ENCODE measurements at regions not wholly inside any gene's neighbourhood (a gene's known extent, or its start where the extent isn't known, plus 50 kb on each side); places are given as distances from the start of the nearest gene placed in this dataset.

DNA sequence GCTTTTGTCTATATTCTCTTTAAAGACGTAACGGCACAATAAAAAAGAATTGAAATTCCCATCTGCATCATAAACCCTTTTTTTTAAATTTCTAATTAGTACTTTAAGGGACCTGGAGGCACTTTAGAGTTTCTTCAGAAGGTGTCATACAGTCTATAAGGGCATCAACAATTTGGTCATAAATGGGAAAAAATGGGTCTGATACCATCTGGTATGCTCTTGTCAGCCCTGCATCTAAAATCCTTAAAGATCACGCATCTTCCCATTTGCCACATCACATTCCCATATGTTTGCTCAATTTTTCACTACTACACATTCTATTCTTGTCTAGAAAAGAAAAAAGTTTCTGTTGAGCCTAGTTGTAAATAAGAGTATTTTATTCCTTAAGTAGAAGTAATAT lies 53.8 kb downstream of the COX7C start:
- WGBS, 2 donors = 94 to 99% methylated on average over 3 of the region's 3 CpGs
- TF ChIP-seq, protein P1, sequence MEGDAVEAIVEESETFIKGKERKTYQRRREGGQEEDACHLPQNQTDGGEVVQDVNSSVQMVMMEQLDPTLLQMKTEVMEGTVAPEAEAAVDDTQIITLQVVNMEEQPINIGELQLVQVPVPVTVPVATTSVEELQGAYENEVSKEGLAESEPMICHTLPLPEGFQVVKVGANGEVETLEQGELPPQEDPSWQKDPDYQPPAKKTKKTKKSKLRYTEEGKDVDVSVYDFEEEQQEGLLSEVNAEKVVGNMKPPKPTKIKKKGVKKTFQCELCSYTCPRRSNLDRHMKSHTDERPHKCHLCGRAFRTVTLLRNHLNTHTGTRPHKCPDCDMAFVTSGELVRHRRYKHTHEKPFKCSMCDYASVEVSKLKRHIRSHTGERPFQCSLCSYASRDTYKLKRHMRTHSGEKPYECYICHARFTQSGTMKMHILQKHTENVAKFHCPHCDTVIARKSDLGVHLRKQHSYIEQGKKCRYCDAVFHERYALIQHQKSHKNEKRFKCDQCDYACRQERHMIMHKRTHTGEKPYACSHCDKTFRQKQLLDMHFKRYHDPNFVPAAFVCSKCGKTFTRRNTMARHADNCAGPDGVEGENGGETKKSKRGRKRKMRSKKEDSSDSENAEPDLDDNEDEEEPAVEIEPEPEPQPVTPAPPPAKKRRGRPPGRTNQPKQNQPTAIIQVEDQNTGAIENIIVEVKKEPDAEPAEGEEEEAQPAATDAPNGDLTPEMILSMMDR (IDR thresholded peaks at IDR 0.05) = no peak
- no peaks in the 10 kb centered on the region for H3K36me3 ChIP-seq
- FAIRE-seq (no peak), ATAC-seq (no peak), DNase-seq (no peak)
- no peak overlapping the region for H3K27ac ChIP-seq
- H3K4me3 ChIP-seq = no peak overlapping the region
- H3K9me3 ChIP-seq = no peaks in the 10 kb centered on the region
- intact Hi-C loops (cut with DNase I) = no loop called here
- H3K4me1 ChIP-seq = no peaks in the 10 kb centered on the region
- H3K27me3 ChIP-seq = no peaks in the 10 kb centered on the region

DNA sequence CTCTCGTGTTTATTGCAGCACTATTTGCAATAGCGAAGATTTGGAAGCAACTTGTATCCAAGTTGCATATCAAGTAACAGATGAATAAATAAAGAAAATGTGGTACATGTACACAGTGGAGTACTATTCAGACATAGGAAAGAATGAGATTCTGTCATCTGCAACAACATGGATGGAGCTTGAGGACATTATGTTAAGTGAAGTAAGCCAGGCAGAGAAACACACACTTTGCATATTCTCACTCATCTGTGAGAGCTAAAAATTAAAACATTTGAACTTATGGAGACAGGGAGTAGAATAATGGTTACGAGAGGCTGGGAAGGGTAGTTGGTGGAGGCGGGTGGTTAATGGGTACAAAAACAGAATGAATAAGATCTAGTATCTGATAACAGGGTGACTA lies 56.3 kb downstream of the COX7C start:
- no peak overlapping the region for H3K4me3 ChIP-seq
- intact Hi-C loops (cut with DNase I) = no loop called here
- WGBS, 2 donors = 67 to 72% methylated on average over 4 of the region's 4 CpGs
- ATAC-seq = no peak
- TF ChIP-seq, protein P1 (IDR thresholded peaks at IDR 0.05) = no peak
- no peaks in the 10 kb centered on the region for H3K4me1 ChIP-seq
- H3K27ac ChIP-seq = no peak overlapping the region
- H3K27me3 ChIP-seq = no peaks in the 10 kb centered on the region
- H3K9me3 ChIP-seq = no peaks in the 10 kb centered on the region
- no peaks in the 10 kb centered on the region for H3K36me3 ChIP-seq
- FAIRE-seq = no peak
- DNase-seq = no peak

DNA sequence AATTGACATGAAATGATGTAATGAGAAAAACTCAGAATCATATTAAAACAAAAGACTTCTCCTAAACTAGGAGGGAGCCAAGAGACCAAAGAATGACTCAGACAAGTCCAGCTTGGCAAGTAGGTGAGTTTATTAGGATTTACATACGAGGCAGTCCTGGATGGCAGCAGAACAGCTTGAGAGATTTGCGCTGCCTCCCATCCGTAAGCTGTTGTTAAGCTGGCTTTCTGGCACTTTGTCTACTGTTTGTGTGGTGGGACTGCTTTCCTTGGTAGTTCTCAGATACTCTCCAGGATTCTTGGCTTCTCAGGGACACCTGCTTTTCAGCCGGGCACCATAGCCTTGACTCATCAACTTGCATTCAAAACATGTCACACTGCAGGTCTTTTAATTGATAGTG lies 57.6 kb downstream of the COX7C start:
- intact Hi-C loops (cut with DNase I) = no loop called here
- Histone ChIP-seq H3K27me3 (no peaks in the 10 kb centered on the region), H3K4me1 (peaks cover 0 to 4% (median 4%) of the 10 kb centered on the region in 3 donors), H3K36me3 (no peaks in the 10 kb centered on the region), H3K9me3 (no peaks in the 10 kb centered on the region), H3K27ac (no peak overlapping the region), H3K4me3 (no peak overlapping the region)
- TF ChIP-seq, protein P1 (IDR thresholded peaks at IDR 0.05) = no peak
- WGBS, 2 donors = 65 to 66% methylated on average over 4 of the region's 4 CpGs
- no peak for ATAC-seq
- DNase-seq = peak in 1 of 6 donors; percentile 2
- FAIRE-seq = no peak

DNA sequence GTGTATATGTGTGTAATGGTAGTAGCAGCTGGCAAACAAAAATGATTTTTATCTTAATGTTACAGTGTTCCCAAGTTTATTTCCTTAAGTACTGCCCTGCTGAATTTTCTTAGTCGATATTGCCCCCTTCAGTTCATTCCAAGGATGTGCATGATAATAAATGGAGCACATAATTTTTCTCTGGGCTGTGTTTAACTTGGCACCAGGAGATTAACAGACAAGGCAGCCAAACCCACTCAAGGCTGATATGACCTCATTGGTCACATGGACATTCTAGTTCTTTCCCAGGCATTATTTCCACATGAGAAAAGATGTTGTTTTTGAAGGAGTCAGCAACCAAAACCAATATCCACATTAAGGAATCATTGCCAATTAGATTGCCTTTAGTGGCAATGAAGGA lies 61.8 kb downstream of the COX7C start:
- no peaks in the 10 kb centered on the region for H3K9me3 ChIP-seq
- TF ChIP-seq, protein P1 (IDR thresholded peaks at IDR 0.05) = peak in 3 of 4 donors; percentile 37 to 53 (median 44)
- H3K36me3 ChIP-seq = no peaks in the 10 kb centered on the region
- H3K27ac ChIP-seq = peak overlapping the region in 1 of 4 donors; percentile 51
- DNase-seq (peak in 4 of 6 donors; percentile 22 to 70 (median 56)), ATAC-seq (peak; percentile 99), FAIRE-seq (peak; percentile 91)
- no peaks in the 10 kb centered on the region for H3K27me3 ChIP-seq
- WGBS, 2 donors = 0% methylated on average over 1 of the region's 1 CpG
- H3K4me1 ChIP-seq = peaks cover 0 to 4% (median 4%) of the 10 kb centered on the region in 3 donors
- no peak overlapping the region for H3K4me3 ChIP-seq
- intact Hi-C loops (cut with DNase I) = no loop called here

DNA sequence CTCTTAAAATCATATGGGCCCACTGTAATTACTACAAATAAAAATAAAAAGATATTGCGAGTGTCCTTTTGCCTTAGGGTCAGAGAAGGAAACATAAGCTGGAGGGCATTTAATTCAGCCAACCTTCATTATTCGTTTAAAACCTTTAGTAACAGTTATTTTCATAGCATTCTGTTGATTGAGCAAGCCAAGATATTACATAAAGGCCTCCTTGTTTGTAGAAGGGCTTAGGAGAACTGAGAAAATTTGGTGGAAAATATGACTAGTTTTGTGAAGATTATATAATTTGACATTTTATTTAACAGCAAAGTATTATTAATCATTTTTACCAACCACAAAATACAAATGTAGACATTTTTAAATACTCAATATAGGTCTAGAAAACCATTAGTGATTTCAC lies 62.2 kb downstream of the COX7C start:
- no peak for DNase-seq
- 63 to 64% methylated on average over 2 of the region's 2 CpGs for WGBS, 2 donors
- ATAC-seq = peak in 1 of 4 donors; percentile 11
- no peaks in the 10 kb centered on the region for H3K36me3 ChIP-seq
- H3K4me3 ChIP-seq = no peak overlapping the region
- peak; percentile 17 for FAIRE-seq
- H3K27me3 ChIP-seq = no peaks in the 10 kb centered on the region
- peaks cover 0 to 4% (median 4%) of the 10 kb centered on the region in 3 donors for H3K4me1 ChIP-seq
- H3K27ac ChIP-seq = peak overlapping the region in 1 of 4 donors; percentile 51
- intact Hi-C loops (cut with DNase I) = no loop called here
- TF ChIP-seq, protein P1 (IDR thresholded peaks at IDR 0.05) = no peak
- H3K9me3 ChIP-seq = no peaks in the 10 kb centered on the region

All from pancreas (tissue), 10 donors.